ENCODE measurements at regions not wholly inside any gene's neighbourhood (a gene's known extent, or its start where the extent isn't known, plus 50 kb on each side); places are given as distances from the start of the nearest gene placed in this dataset.
"Not testable (repeated sequence)": the region's sequence is repeated elsewhere in the genome, so short reads cannot be mapped to it uniquely, and the experiment has no call there.

DNA sequence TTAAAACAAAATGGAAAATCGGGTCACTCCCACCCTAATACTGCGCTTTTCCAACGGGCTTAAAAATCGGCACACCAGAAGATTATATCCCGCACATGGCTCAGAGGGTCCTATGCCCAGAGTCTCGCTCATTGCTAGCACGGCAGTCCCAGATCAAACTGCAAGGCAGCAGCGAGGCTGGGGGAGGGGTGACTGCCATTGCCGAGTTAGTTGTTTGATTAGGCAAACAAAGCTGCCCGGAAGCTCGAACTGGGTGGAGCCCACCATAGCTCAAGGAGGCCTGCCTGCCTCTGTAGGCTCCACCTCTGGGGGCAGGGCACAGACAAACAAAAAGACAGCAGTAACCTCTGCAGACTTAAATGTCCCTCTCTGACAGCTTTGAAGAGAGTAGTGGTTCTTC lies 100.7 kb upstream of the KLHL1 start:
- not testable (repeated sequence) for DNase-seq (ENCODE audit: low read depth in 4 of 4, low spot score in 3 of 4)

DNA sequence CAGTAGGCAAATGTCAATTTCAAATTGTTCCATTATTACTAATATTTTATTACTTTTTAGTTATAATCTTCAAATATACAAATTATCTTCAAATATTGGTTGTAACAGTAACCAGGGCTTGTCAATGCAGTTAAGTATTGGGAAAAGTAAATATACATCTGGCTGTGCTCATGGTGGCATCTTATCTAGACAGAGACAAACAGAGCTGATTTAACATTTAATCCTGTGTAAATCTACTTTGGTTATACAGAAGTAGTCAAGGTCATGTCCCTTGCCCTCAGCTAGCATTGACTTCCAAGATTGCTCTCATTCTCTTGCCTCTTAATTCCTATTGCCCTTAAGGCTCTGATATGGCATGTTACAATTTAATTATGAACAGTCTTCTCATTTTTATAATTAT lies 98.4 kb upstream of the KLHL1 start:
- DNase-seq (ENCODE audit: low read depth in 4 of 4, low spot score in 3 of 4) = no peak

DNA sequence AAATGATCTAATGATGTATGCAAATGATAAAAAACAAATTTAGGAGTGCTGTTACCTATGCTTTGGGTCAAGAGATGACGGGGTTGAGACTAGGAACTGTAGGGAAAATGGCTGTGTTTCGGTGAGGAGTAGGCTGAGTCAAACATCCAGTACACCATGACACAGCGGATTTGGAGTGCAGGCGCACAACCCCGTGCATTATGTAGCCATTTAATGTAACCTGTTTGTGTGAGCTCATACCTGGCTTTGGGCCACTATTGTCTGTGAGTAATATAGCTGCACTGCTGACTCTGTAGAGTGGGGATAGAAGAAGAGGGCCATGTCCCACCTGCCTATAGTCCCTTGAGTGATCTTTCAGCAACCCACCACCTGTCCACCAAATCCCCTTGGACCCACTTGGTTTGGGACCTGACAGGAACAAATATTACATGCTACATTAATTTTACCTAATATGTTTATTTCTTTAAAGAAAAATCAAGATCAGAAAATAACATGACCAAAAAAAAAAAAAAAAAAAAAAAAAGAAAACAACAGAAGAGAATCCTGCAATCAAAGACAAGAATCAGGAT lies 95.5 kb upstream of the KLHL1 start:
- DNase-seq (ENCODE audit: low read depth in 4 of 4, low spot score in 3 of 4) = no peak

DNA sequence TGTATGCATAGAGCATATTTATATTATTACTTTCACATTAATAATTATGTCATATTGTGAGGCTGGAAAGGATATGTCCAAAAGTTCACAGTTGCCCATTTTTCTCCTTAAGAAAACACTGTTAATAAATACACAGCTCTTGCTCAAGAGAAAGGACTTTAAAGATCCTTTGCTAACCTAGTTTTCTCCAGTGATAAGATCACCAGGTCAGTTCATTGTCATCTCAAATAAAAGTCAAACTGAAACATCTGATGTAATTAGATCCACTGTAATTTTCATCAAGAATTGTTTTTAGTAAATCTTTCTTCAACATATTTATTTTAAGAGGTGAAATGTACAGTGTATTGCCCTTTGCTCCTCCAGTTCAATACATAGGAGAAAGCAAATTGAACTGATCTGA lies 82.8 kb upstream of the KLHL1 start:
- DNase-seq (ENCODE audit: low read depth in 4 of 4, low spot score in 3 of 4) = no peak

DNA sequence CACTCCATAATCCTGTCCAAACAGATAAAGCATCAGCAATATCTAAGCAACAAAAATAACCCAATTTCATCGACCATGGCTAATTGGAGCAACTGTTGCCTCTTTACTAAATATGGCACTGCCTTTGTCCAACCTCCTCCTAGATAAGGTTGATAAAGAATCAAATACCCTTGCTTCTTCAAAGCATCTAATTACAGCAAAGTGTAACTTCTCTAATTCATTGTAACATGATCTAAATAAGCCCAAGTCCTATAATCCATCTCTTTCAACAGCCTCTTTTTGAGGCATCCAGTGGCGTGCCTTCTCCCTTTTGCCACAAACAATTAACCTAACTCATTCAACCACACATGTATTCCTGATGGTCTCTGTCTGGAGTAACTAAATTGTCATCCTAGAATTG lies 81.7 kb upstream of the KLHL1 start:
- DNase-seq (ENCODE audit: low read depth in 4 of 4, low spot score in 3 of 4) = no peak

DNA sequence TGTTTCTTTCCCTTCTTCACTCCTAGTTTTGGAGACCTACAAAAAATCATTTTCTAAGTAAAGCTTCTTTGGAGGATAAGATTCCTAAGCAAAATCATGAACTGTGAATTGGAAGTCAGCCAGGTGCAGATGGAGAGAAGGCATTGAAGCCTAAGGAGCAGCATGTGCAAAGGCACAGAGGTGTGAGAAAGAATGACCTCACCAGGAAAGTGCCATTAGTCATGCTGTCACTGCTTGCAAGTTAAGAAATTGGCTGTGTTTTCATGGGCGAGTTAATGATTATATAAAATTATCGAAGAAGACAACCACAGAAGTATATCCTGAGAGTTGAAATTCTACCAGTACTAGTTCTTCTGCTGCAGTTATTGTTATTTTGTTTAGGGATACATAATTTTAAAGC lies 80.3 kb upstream of the KLHL1 start:
- DNase-seq (ENCODE audit: low read depth in 4 of 4, low spot score in 3 of 4) = no peak

DNA sequence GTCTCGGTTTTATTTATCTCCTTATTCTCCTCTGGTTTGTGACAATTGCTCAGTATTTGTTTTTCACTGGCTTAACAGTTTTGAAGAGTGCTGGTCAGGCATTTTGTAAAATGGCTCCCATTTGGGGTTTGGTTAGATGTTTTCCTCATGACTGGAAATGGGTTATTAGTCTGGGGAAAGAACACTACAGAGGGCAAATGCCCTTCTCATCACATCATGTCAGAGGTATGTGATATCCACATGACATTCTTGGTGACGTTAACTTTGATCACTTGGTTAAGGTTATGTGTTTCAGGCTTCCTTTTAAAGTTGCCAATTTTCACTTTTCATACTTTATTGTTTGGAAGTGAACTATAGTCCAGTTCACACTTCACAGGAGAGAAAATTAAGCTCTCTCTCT lies 74.8 kb upstream of the KLHL1 start:
- DNase-seq (ENCODE audit: low read depth in 4 of 4, low spot score in 3 of 4) = no peak
